ENCODE measurements at regions not wholly inside any gene's neighbourhood (a gene's known extent, or its start where the extent isn't known, plus 50 kb on each side); places are given as distances from the start of the nearest gene placed in this dataset.

- no peak for DNase-seq (ENCODE audit: low read depth)
- no peak for TF ChIP-seq CTCF (conservative IDR thresholded peaks at IDR 0.05; ENCODE audit: control insufficient read depth, insufficient read depth, low read depth, low read length)
- no peak overlapping the region for H3K4me3 ChIP-seq (ENCODE audit: control insufficient read depth, low read depth, low read length)
Measured at GRCh38 chr3:180189310-180189648, 152.5 kb upstream of the PEX5L start.

DNA sequence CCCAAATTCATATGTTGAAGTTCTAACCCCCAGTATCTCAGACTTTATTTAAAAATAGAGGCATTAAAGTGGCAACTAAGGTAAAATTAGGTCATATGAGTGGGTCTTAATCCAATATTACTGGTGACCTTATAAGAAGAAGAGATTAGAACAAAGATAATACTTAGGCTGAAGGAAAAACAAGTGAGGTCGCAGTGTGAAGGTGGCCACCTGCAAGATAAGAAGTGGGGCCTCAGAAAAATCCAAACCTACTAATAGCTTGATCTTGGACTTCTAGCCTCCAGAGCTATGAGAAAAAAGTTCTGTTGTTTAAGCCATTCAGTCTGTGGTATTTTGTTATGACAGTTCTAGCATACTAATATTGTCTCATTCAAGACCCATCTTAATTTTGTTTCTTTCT is 159.9 kb upstream of the PEX5L start:
- H3K4me3 ChIP-seq (ENCODE audit: control insufficient read depth, low read depth, low read length) = no peak overlapping the region
- no peak for TF ChIP-seq CTCF (conservative IDR thresholded peaks at IDR 0.05; ENCODE audit: control insufficient read depth, insufficient read depth, low read depth, low read length)
- DNase-seq (ENCODE audit: low read depth) = no peak

DNA sequence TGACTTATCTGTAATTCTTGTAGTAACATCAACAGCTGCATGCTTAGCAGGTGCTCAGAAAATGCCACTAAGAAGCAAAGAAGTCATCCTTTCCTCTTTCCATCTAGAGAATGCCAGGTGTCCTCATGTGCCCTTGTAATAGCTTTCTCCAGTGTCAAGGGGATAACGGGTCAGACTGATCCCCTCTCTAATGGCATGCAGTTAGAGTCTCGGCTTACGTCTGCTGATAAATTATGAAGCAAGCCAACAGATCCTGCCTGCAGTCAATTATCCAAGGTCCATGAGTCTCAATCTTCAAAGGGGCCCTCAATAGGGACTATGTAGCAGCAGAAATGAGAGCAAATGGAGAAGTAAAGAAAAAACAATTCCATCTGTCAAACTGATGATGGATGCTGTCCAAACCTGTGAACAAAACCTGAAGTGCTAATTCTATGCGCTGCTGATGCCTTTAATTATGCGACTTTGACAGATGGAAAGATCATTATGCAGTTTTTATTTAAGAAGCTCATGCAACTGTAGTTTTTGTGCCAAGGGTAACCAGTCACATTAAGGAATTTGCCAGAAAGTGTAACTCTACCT is 162.8 kb upstream of the PEX5L start:
- no peak for DNase-seq (ENCODE audit: low read depth)
- no peak overlapping the region for H3K4me3 ChIP-seq (ENCODE audit: control insufficient read depth, low read depth, low read length)
- TF ChIP-seq CTCF (conservative IDR thresholded peaks at IDR 0.05; ENCODE audit: control insufficient read depth, insufficient read depth, low read depth, low read length) = no peak

GRCh38 chr3:180215866-180216265 is 179.1 kb upstream of the PEX5L start:
- TF ChIP-seq CTCF (conservative IDR thresholded peaks at IDR 0.05; ENCODE audit: control insufficient read depth, insufficient read depth, low read depth, low read length) = no peak
- no peak for DNase-seq (ENCODE audit: low read depth)
- H3K4me3 ChIP-seq (ENCODE audit: control insufficient read depth, low read depth, low read length) = no peak overlapping the region

- TF ChIP-seq CTCF (conservative IDR thresholded peaks at IDR 0.05; ENCODE audit: control insufficient read depth, insufficient read depth, low read depth, low read length) = no peak
- DNase-seq (ENCODE audit: low read depth) = no peak
- H3K4me3 ChIP-seq (ENCODE audit: control insufficient read depth, low read depth, low read length) = no peak overlapping the region
Measured at GRCh38 chr3:180223268-180223667, 186.5 kb upstream of the PEX5L start.

- no peak for DNase-seq (ENCODE audit: low read depth)
- no peak overlapping the region for H3K4me3 ChIP-seq (ENCODE audit: control insufficient read depth, low read depth, low read length)
- no peak for TF ChIP-seq CTCF (conservative IDR thresholded peaks at IDR 0.05; ENCODE audit: control insufficient read depth, insufficient read depth, low read depth, low read length)
Measured at GRCh38 chr3:180229113-180229512, 192.4 kb upstream of the PEX5L start.

DNA sequence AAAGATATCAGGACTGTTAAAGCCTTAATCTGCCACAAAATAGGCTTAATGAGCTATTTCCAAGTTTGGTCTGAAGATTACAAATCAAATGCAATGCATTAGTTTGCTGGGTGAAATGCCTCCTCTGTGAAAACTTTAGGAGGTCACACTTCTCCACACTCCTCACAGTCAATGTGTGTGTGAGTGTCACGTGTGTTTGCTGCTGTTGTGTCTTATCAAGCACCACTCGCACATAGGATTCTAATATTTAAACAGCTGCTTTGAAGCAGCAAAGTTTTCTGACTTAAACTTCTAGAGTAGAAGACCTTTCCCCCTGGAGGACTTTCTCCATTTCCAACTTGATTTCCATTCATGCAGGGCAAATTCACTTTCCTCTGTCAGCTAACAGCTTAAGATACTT is 203.2 kb upstream of the PEX5L start:
- no peak for TF ChIP-seq CTCF (conservative IDR thresholded peaks at IDR 0.05; ENCODE audit: control insufficient read depth, insufficient read depth, low read depth, low read length)
- no peak for DNase-seq (ENCODE audit: low read depth)
- H3K4me3 ChIP-seq (ENCODE audit: control insufficient read depth, low read depth, low read length) = no peak overlapping the region

Measured in fibroblast of mammary gland (primary cell).